ENCODE measurements at regions not wholly inside any gene's neighbourhood (a gene's known extent, or its start where the extent isn't known, plus 50 kb on each side); places are given as distances from the start of the nearest gene placed in this dataset.
A peak's percentile ranks its signal among the peaks of the same experiment; 100 is the strongest.

- Histone ChIP-seq H3K27me3 (no peaks in the 10 kb centered on the region), H3K9me3 (peaks cover 0 to 7% of the 10 kb centered on the region in 2 donors), H3K27ac (no peak overlapping the region), H3K4me1 (no peaks in the 10 kb centered on the region), H3K36me3 (no peaks in the 10 kb centered on the region), H3K4me3 (no peak overlapping the region)
- no peak for TF ChIP-seq CTCF (IDR thresholded peaks at IDR 0.05)
- DNase-seq (ENCODE audit: low spot score), result no peak
Observed at GRCh38 chr22:47859881-47860525, 1097.6 kb downstream of the TBC1D22A start.

- peaks cover 0 to 7% of the 10 kb centered on the region in 2 donors for H3K9me3 ChIP-seq
- TF ChIP-seq CTCF (IDR thresholded peaks at IDR 0.05), result no peak
- no peaks in the 10 kb centered on the region for H3K4me1 ChIP-seq
- no peak for DNase-seq (ENCODE audit: low spot score)
- no peak overlapping the region for H3K27ac ChIP-seq
- H3K36me3 ChIP-seq, result no peaks in the 10 kb centered on the region
- no peak overlapping the region for H3K4me3 ChIP-seq
- H3K27me3 ChIP-seq, result no peaks in the 10 kb centered on the region
Observed at GRCh38 chr22:47858773-47859306, 1096.4 kb downstream of the TBC1D22A start.

- TF ChIP-seq CTCF (IDR thresholded peaks at IDR 0.05), result no peak
- H3K9me3 ChIP-seq, result peaks cover 0 to 7% of the 10 kb centered on the region in 2 donors
Observed at GRCh38 chr22:47854680-47855079, 1092.2 kb downstream of the TBC1D22A start.

GRCh38 chr22:47854251-47854650 lies 1091.8 kb downstream of the TBC1D22A start:
- H3K9me3 ChIP-seq, result peaks cover 0 to 7% of the 10 kb centered on the region in 2 donors
- H3K27ac ChIP-seq, result no peak overlapping the region
- no peak overlapping the region for H3K4me3 ChIP-seq
- H3K4me1 ChIP-seq, result no peaks in the 10 kb centered on the region
- no peak for DNase-seq (ENCODE audit: low spot score)
- no peak for TF ChIP-seq CTCF (IDR thresholded peaks at IDR 0.05)
- no peaks in the 10 kb centered on the region for H3K36me3 ChIP-seq
- H3K27me3 ChIP-seq, result no peaks in the 10 kb centered on the region

More at GRCh38 chr22:47854680-47855079, 1092.2 kb downstream of the TBC1D22A start:
- no peaks in the 10 kb centered on the region for H3K4me1 ChIP-seq
- DNase-seq (ENCODE audit: low spot score), result peak; percentile 44
- H3K36me3 ChIP-seq, result no peaks in the 10 kb centered on the region
- no peak overlapping the region for H3K4me3 ChIP-seq
- no peak overlapping the region for H3K27ac ChIP-seq
- H3K27me3 ChIP-seq, result no peaks in the 10 kb centered on the region

GRCh38 chr22:47853750-47854149 lies 1091.3 kb downstream of the TBC1D22A start:
- no peak for TF ChIP-seq CTCF (IDR thresholded peaks at IDR 0.05)
- H3K4me1 ChIP-seq, result no peaks in the 10 kb centered on the region
- no peaks in the 10 kb centered on the region for H3K27me3 ChIP-seq
- no peak overlapping the region for H3K4me3 ChIP-seq
- H3K36me3 ChIP-seq, result no peaks in the 10 kb centered on the region
- no peak overlapping the region for H3K27ac ChIP-seq
- H3K9me3 ChIP-seq, result peaks cover 0 to 6% of the 10 kb centered on the region in 2 donors
- no peak for DNase-seq (ENCODE audit: low spot score)

GRCh38 chr22:47851586-47851985 lies 1089.1 kb downstream of the TBC1D22A start:
- H3K4me3 ChIP-seq, result no peak overlapping the region
- TF ChIP-seq CTCF (IDR thresholded peaks at IDR 0.05), result no peak
- no peaks in the 10 kb centered on the region for H3K4me1 ChIP-seq
- no peaks in the 10 kb centered on the region for H3K9me3 ChIP-seq
- no peak for DNase-seq (ENCODE audit: low spot score)
- no peak overlapping the region for H3K27ac ChIP-seq
- H3K36me3 ChIP-seq, result no peaks in the 10 kb centered on the region
- no peaks in the 10 kb centered on the region for H3K27me3 ChIP-seq

Data from right atrium auricular region (tissue), 2 donors.